ENCODE measurements at regions not wholly inside any gene's neighbourhood (a gene's known extent, or its start where the extent isn't known, plus 50 kb on each side); places are given as distances from the start of the nearest gene placed in this dataset.

DNA sequence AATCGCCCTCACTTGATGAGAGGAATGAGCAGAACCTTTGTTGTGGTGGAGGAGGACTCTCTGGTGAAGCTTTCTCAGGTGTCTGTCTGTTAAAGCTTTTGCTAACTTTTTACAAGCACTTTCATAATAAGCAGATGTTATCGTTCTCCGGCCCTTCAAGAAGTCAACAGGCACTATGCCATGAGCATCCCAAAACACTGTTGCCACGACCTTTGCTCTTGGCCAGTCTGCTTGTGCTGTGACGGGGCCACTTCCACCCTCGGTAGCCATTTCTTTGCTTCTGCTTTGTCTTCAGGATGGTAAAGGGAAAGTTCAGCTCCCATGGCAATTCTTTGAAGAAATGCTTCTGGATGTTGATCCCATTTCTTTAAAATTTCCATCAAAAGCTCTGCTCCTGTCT lies 93.5 kb upstream of the ANKRD10 start:
- POLR2A ChIA-PET: no interaction called here
- no peak for TF ChIP-seq POLR2A (IDR thresholded peaks at IDR 0.05; ENCODE audit: low read depth, low read length)
- TF ChIP-seq POLR2AphosphoS5 (IDR thresholded peaks at IDR 0.05; ENCODE audit: insufficient read depth, low read depth, low read length): no peak
- Histone ChIP-seq H3K9me3 (replicated peaks; ENCODE audit: control insufficient read depth, insufficient read depth, low read length) (no peaks in the 10 kb centered on the region), H3K9me1 (replicated peaks; ENCODE audit: control insufficient read depth, extremely low read depth, insufficient read depth, low read length) (no peaks in the 10 kb centered on the region), H3K27ac (ENCODE audit: insufficient read depth, low read depth, low read length) (no peak overlapping the region), H3K4me3 (replicated peaks in 1 of 3; ENCODE audit: insufficient read depth in 1 of 3, low read depth in 1 of 3, low read length in 3 of 3) (no peak overlapping the region), H4K20me1 (replicated peaks; ENCODE audit: control insufficient read depth, extremely low read depth, insufficient read depth, low read length) (no peaks in the 10 kb centered on the region), H3K4me2 (ENCODE audit: insufficient read depth, low read length) (no peak overlapping the region), H3K27me3 (ENCODE audit: control insufficient read depth in 2 of 2, insufficient read depth in 2 of 2, low read length in 2 of 2) (peaks cover 0 to 6% of the 10 kb centered on the region in 2 experiments), H3K4me1 (ENCODE audit: control insufficient read depth, extremely low read depth, insufficient read depth, low read length) (peaks cover 17% of the 10 kb centered on the region), H3K9ac (replicated peaks; ENCODE audit: extremely low read depth, insufficient read depth, low read length) (no peak overlapping the region), H3K79me2 (ENCODE audit: control insufficient read depth, insufficient read depth, low read length) (no peaks in the 10 kb centered on the region), H2AFZ (ENCODE audit: low read depth, low read length) (no peak overlapping the region), H3K36me3 (ENCODE audit: control insufficient read depth in 2 of 2, extremely low read depth in 1 of 2, insufficient read depth in 2 of 2, low read length in 2 of 2) (no peaks in the 10 kb centered on the region)
- CTCF ChIA-PET: interaction anchor here (1.0 to 2.0 kb wide), 2 partner anchors 27 to 93 kb away, joined by 3 to 4 read pairs; partner anchors contain the start of gene ANKRD10
- BruUV-seq (replicated peaks): no TSS peak
- dilution Hi-C loops (cut with MboI; ENCODE audit: extremely low pct_ligation_motif_present, low sequenced_read_pairs) (no loop called here), intact Hi-C loops (cut with micrococcal nuclease) (no loop called here)
- FAIRE-seq (no peak), DNase-seq (ENCODE audit: low read depth, low spot score) (no peak)

- no peak for TF ChIP-seq EZH2 (IDR thresholded peaks at IDR 0.05; ENCODE audit: borderline replicate concordance, low read depth, low read length, severe bottlenecking)
- no peak for TF ChIP-seq POLR2A (IDR thresholded peaks at IDR 0.05; ENCODE audit: low read depth, low read length)
- TF ChIP-seq FOS (IDR thresholded peaks at IDR 0.05; ENCODE audit: borderline replicate concordance, insufficient read depth, low read length): no peak
- TF ChIP-seq JUN (IDR thresholded peaks at IDR 0.05; ENCODE audit: borderline replicate concordance, insufficient read depth, insufficient read length, low read depth): no peak
- TF ChIP-seq GATA2 (IDR thresholded peaks at IDR 0.05; ENCODE audit: insufficient read depth, insufficient read length, low read depth, low read length): no peak
- intact Hi-C loops (cut with micrococcal nuclease) (no loop called here), dilution Hi-C loops (cut with MboI; ENCODE audit: extremely low pct_ligation_motif_present, low sequenced_read_pairs) (no loop called here)
- no TSS peak for BruUV-seq (replicated peaks)
- no peaks in the 10 kb centered on the region for H3K36me3 ChIP-seq (ENCODE audit: control insufficient read depth in 2 of 2, extremely low read depth in 1 of 2, insufficient read depth in 2 of 2, low read length in 2 of 2)
- no peaks in the 10 kb centered on the region for H3K9me3 ChIP-seq (replicated peaks; ENCODE audit: control insufficient read depth, insufficient read depth, low read length)
- FAIRE-seq (peak; percentile 50), DNase-seq (ENCODE audit: low read depth, low spot score) (no peak)
- H3K4me1 ChIP-seq (ENCODE audit: control insufficient read depth, extremely low read depth, insufficient read depth, low read length): peaks cover 17% of the 10 kb centered on the region
- no peaks in the 10 kb centered on the region for H4K20me1 ChIP-seq (replicated peaks; ENCODE audit: control insufficient read depth, extremely low read depth, insufficient read depth, low read length)
- H3K9me1 ChIP-seq (replicated peaks; ENCODE audit: control insufficient read depth, extremely low read depth, insufficient read depth, low read length): no peaks in the 10 kb centered on the region
- no peak overlapping the region for H3K27ac ChIP-seq (ENCODE audit: insufficient read depth, low read depth, low read length)
- H3K79me2 ChIP-seq (ENCODE audit: control insufficient read depth, insufficient read depth, low read length): no peaks in the 10 kb centered on the region
- H3K4me3 ChIP-seq (replicated peaks in 1 of 3; ENCODE audit: insufficient read depth in 1 of 3, low read depth in 1 of 3, low read length in 3 of 3): no peak overlapping the region
- peaks cover 0 to 6% of the 10 kb centered on the region in 2 experiments for H3K27me3 ChIP-seq (ENCODE audit: control insufficient read depth in 2 of 2, insufficient read depth in 2 of 2, low read length in 2 of 2)
- POLR2A ChIA-PET: no interaction called here
- H3K4me2 ChIP-seq (ENCODE audit: insufficient read depth, low read length): no peak overlapping the region
- CTCF ChIA-PET: interaction anchor here (0.7 to 1.5 kb wide), 3 partner anchors 52 to 62 kb away, joined by 3 to 7 read pairs (median 4); no protein-coding TSS in a partner anchor
- H3K9ac ChIP-seq (replicated peaks; ENCODE audit: extremely low read depth, insufficient read depth, low read length): no peak overlapping the region
- no peak overlapping the region for H2AFZ ChIP-seq (ENCODE audit: low read depth, low read length)
Measured at GRCh38 chr13:111007209-111007608, 92.3 kb upstream of the ANKRD10 start.

Data from endothelial cell of umbilical vein (primary cell).